ENCODE measurements at regions not wholly inside any gene's neighbourhood (a gene's known extent, or its start where the extent isn't known, plus 50 kb on each side); places are given as distances from the start of the nearest gene placed in this dataset.

GRCh38 chr6:165186441-165187205 is 122.8 kb downstream of the C6orf118 start:
- H4K20me1 ChIP-seq (ENCODE audit: insufficient read depth, low read length) = no peaks in the 10 kb centered on the region
- no peak overlapping the region for H3K4me3 ChIP-seq (ENCODE audit: low read length)
- H3K79me2 ChIP-seq (ENCODE audit: low read length) = no peaks in the 10 kb centered on the region
- H3K9me3 ChIP-seq (replicated peaks; ENCODE audit: insufficient read depth, low read length) = no peaks in the 10 kb centered on the region
- no peaks in the 10 kb centered on the region for H3F3A ChIP-seq (ENCODE audit: insufficient read depth, low read length)
- no peaks in the 10 kb centered on the region for H3K9me2 ChIP-seq (replicated peaks; ENCODE audit: insufficient read depth, low read length)
- TF ChIP-seq EZH2 (optimal IDR thresholded peaks at IDR 0.05; ENCODE audit: low read depth, low read length) (no peak), EZH2phosphoT487 (IDR thresholded peaks at IDR 0.05; ENCODE audit: low read length) (no peak), CTCF (IDR thresholded peaks at IDR 0.05; ENCODE audit: low read length) (no peak)
- no peak overlapping the region for H3K9ac ChIP-seq (ENCODE audit: low read length)
- H3K27ac ChIP-seq (ENCODE audit: low read length) = no peak overlapping the region
- H3K4me1 ChIP-seq (ENCODE audit: low read length) = no peaks in the 10 kb centered on the region
- no peak for DNase-seq
- H3K4me2 ChIP-seq (ENCODE audit: low read depth, low read length) = no peak overlapping the region
- H3K27me3 ChIP-seq (replicated peaks; ENCODE audit: insufficient read depth, low read length) = no peaks in the 10 kb centered on the region
- H3K36me3 ChIP-seq (replicated peaks; ENCODE audit: insufficient read depth, low read length) = no peaks in the 10 kb centered on the region
- no peak overlapping the region for H2AFZ ChIP-seq (ENCODE audit: low read length)

GRCh38 chr6:165186041-165186440 is 123.4 kb downstream of the C6orf118 start:
- Histone ChIP-seq H3K9ac (ENCODE audit: low read length) (no peak overlapping the region), H3F3A (ENCODE audit: insufficient read depth, low read length) (no peaks in the 10 kb centered on the region), H3K27ac (ENCODE audit: low read length) (no peak overlapping the region), H3K9me3 (replicated peaks; ENCODE audit: insufficient read depth, low read length) (no peaks in the 10 kb centered on the region), H3K36me3 (replicated peaks; ENCODE audit: insufficient read depth, low read length) (no peaks in the 10 kb centered on the region), H2AFZ (ENCODE audit: low read length) (no peak overlapping the region), H3K4me2 (ENCODE audit: low read depth, low read length) (no peak overlapping the region), H3K27me3 (replicated peaks; ENCODE audit: insufficient read depth, low read length) (no peaks in the 10 kb centered on the region), H3K79me2 (ENCODE audit: low read length) (no peaks in the 10 kb centered on the region), H3K9me2 (replicated peaks; ENCODE audit: insufficient read depth, low read length) (no peaks in the 10 kb centered on the region), H3K4me3 (ENCODE audit: low read length) (no peak overlapping the region), H4K20me1 (ENCODE audit: insufficient read depth, low read length) (no peaks in the 10 kb centered on the region), H3K4me1 (ENCODE audit: low read length) (no peaks in the 10 kb centered on the region)
- TF ChIP-seq EZH2 (optimal IDR thresholded peaks at IDR 0.05; ENCODE audit: low read depth, low read length) (no peak), EZH2phosphoT487 (IDR thresholded peaks at IDR 0.05; ENCODE audit: low read length) (no peak), CTCF (IDR thresholded peaks at IDR 0.05; ENCODE audit: low read length) (no peak)
- no peak for DNase-seq

GRCh38 chr6:165184192-165184979 is 125.0 kb downstream of the C6orf118 start:
- TF ChIP-seq EZH2phosphoT487 (IDR thresholded peaks at IDR 0.05; ENCODE audit: low read length) (no peak), CTCF (IDR thresholded peaks at IDR 0.05; ENCODE audit: low read length) (no peak), EZH2 (optimal IDR thresholded peaks at IDR 0.05; ENCODE audit: low read depth, low read length) (no peak)
- Histone ChIP-seq H3K79me2 (ENCODE audit: low read length) (no peaks in the 10 kb centered on the region), H3K27me3 (replicated peaks; ENCODE audit: insufficient read depth, low read length) (no peaks in the 10 kb centered on the region), H2AFZ (ENCODE audit: low read length) (no peak overlapping the region), H3K36me3 (replicated peaks; ENCODE audit: insufficient read depth, low read length) (no peaks in the 10 kb centered on the region), H3K27ac (ENCODE audit: low read length) (no peak overlapping the region), H3K9me3 (replicated peaks; ENCODE audit: insufficient read depth, low read length) (no peaks in the 10 kb centered on the region), H3K9ac (ENCODE audit: low read length) (no peak overlapping the region), H3K4me1 (ENCODE audit: low read length) (no peaks in the 10 kb centered on the region), H3K4me3 (ENCODE audit: low read length) (no peak overlapping the region), H3K9me2 (replicated peaks; ENCODE audit: insufficient read depth, low read length) (no peaks in the 10 kb centered on the region), H3F3A (ENCODE audit: insufficient read depth, low read length) (no peaks in the 10 kb centered on the region), H4K20me1 (ENCODE audit: insufficient read depth, low read length) (no peaks in the 10 kb centered on the region), H3K4me2 (ENCODE audit: low read depth, low read length) (no peak overlapping the region)
- DNase-seq = no peak

Data from MM.1S (cell line).